Neural crest cell (in vitro differentiated cells): ENCODE measurements at regions not wholly inside any gene's neighbourhood (a gene's known extent, or its start where the extent isn't known, plus 50 kb on each side); places are given as distances from the start of the nearest gene placed in this dataset.

ENCODE experiments used
- DNase-seq: peaks from one replicate; pipeline ENCODE4 v3.0.0; 2021; ENCODE audit warnings: low read depth, mixed read lengths, low spot score
- H3K27ac Mint-ChIP-seq: one replicate; pipeline ENCODE4 v1.8.0; 2021; ENCODE audit warnings: mild to moderate bottlenecking, mixed read lengths; ENCODE audit not compliant: unreplicated experiment
- H3K27me3 Mint-ChIP-seq: 2 replicates; pipeline ENCODE4 v1.8.0; 2021; ENCODE audit warnings: low read depth, mild to moderate bottlenecking, mixed read lengths
- H3K36me3 Mint-ChIP-seq: 2 replicates; pipeline ENCODE4 v1.8.0; 2021; ENCODE audit warnings: low read depth, mild to moderate bottlenecking, mixed read lengths
- H3K4me1 Mint-ChIP-seq: 2 replicates; pipeline ENCODE4 v1.8.0; 2021; ENCODE audit warnings: mixed read lengths
- H3K4me3 Mint-ChIP-seq: one replicate; pipeline ENCODE4 v1.8.0; 2021; ENCODE audit warnings: mild to moderate bottlenecking, mixed read lengths
- H3K9me3 Mint-ChIP-seq: 2 replicates; pipeline ENCODE4 v1.8.0; 2021; ENCODE audit warnings: mixed read lengths
- TF ChIP-seq, protein P1 (sequence below): fragments of 200-600 bp; sonication (generic); conservative IDR thresholded peaks from 2 replicates; pipeline ENCODE4 v1.5.0; 2021; ENCODE audit warnings: antibody characterized with exemption, mild to moderate bottlenecking

- Mint-ChIP-seq H3K27ac (no peak overlapping the region), H3K4me3 (no peak overlapping the region)
Observed at GRCh38 chr3:82002986-82003642, 241.7 kb upstream of the GBE1 start.

GRCh38 chr3:82002491-82002890 lies 241.0 kb upstream of the GBE1 start:
- peaks cover 13% of the 10 kb centered on the region for H3K4me1 Mint-ChIP-seq
- no peak overlapping the region for H3K4me3 Mint-ChIP-seq
- peaks cover 5% of the 10 kb centered on the region for H3K9me3 Mint-ChIP-seq
- DNase-seq: no peak
- TF ChIP-seq, protein P1, sequence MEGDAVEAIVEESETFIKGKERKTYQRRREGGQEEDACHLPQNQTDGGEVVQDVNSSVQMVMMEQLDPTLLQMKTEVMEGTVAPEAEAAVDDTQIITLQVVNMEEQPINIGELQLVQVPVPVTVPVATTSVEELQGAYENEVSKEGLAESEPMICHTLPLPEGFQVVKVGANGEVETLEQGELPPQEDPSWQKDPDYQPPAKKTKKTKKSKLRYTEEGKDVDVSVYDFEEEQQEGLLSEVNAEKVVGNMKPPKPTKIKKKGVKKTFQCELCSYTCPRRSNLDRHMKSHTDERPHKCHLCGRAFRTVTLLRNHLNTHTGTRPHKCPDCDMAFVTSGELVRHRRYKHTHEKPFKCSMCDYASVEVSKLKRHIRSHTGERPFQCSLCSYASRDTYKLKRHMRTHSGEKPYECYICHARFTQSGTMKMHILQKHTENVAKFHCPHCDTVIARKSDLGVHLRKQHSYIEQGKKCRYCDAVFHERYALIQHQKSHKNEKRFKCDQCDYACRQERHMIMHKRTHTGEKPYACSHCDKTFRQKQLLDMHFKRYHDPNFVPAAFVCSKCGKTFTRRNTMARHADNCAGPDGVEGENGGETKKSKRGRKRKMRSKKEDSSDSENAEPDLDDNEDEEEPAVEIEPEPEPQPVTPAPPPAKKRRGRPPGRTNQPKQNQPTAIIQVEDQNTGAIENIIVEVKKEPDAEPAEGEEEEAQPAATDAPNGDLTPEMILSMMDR: no peak
- H3K27ac Mint-ChIP-seq: no peak overlapping the region
- H3K27me3 Mint-ChIP-seq: no peaks in the 10 kb centered on the region
- peaks cover 3% of the 10 kb centered on the region for H3K36me3 Mint-ChIP-seq

More at GRCh38 chr3:82002986-82003642, 241.7 kb upstream of the GBE1 start:
- no peaks in the 10 kb centered on the region for H3K27me3 Mint-ChIP-seq
- H3K9me3 Mint-ChIP-seq: peaks cover 8% of the 10 kb centered on the region
- TF ChIP-seq, protein P1: no peak
- peaks cover 13% of the 10 kb centered on the region for H3K4me1 Mint-ChIP-seq
- DNase-seq: no peak
- peaks cover 3% of the 10 kb centered on the region for H3K36me3 Mint-ChIP-seq

GRCh38 chr3:82001276-82001923 lies 240.0 kb upstream of the GBE1 start:
- Mint-ChIP-seq H3K4me3 (no peak overlapping the region), H3K4me1 (peaks cover 13% of the 10 kb centered on the region)

GRCh38 chr3:82000773-82001172 lies 239.3 kb upstream of the GBE1 start:
- Mint-ChIP-seq H3K27ac (no peak overlapping the region), H3K4me3 (no peak overlapping the region), H3K4me1 (peaks cover 13% of the 10 kb centered on the region), H3K36me3 (no peaks in the 10 kb centered on the region), H3K27me3 (no peaks in the 10 kb centered on the region), H3K9me3 (peaks cover 6% of the 10 kb centered on the region)
- DNase-seq: no peak
- TF ChIP-seq, protein P1: no peak

More at GRCh38 chr3:82001276-82001923, 240.0 kb upstream of the GBE1 start:
- DNase-seq: no peak
- TF ChIP-seq, protein P1: no peak
- Mint-ChIP-seq H3K9me3 (peaks cover 2% of the 10 kb centered on the region), H3K27me3 (no peaks in the 10 kb centered on the region), H3K27ac (no peak overlapping the region), H3K36me3 (no peaks in the 10 kb centered on the region)

GRCh38 chr3:82000350-82000749 lies 238.9 kb upstream of the GBE1 start:
- TF ChIP-seq, protein P1: no peak
- Mint-ChIP-seq H3K4me3 (no peak overlapping the region), H3K36me3 (no peaks in the 10 kb centered on the region), H3K9me3 (peaks cover 6% of the 10 kb centered on the region), H3K4me1 (peaks cover 13% of the 10 kb centered on the region), H3K27ac (no peak overlapping the region), H3K27me3 (no peaks in the 10 kb centered on the region)
- DNase-seq: no peak
